Left ventricle myocardium inferior (tissue), 1 donor: ENCODE measurements at regions not wholly inside any gene's neighbourhood (a gene's known extent, or its start where the extent isn't known, plus 50 kb on each side); places are given as distances from the start of the nearest gene placed in this dataset.

Experiments used
- DNase-seq: peaks from one replicate; pipeline ENCODE4 v3.0.0-alpha.2; 2020
- H3K27ac ChIP-seq: fragments of 200-600 bp; replicated peaks from 2 replicates; pipeline ENCODE4 v1.8.0; 2021
- H3K27me3 ChIP-seq: fragments of 200-600 bp; 2 replicates; pipeline ENCODE4 v1.8.0; 2021; ENCODE audit warnings: low read depth
- H3K36me3 ChIP-seq: fragments of 200-600 bp; 2 replicates; pipeline ENCODE4 v1.8.0; 2021
- H3K4me1 ChIP-seq: fragments of 200-600 bp; 2 replicates; pipeline ENCODE4 v1.8.0; 2021
- H3K4me3 ChIP-seq: fragments of 200-600 bp; 2 replicates; pipeline ENCODE4 v1.8.0; 2021; ENCODE audit warnings: mild to moderate bottlenecking, moderate library complexity
- H3K9me3 ChIP-seq: fragments of 200-600 bp; replicated peaks from 2 replicates; pipeline ENCODE4 v1.8.0; 2021
- CTCF ChIP-seq: fragments of 200-600 bp; IDR thresholded peaks from 2 replicates; pipeline ENCODE4 v1.8.0; 2021; ENCODE audit warnings: antibody characterized with exemption, mild to moderate bottlenecking, borderline replicate concordance
- intact Hi-C: fragments of 100-400 bp; cut with micrococcal nuclease; formaldehyde crosslinking; loops from one replicate; pipeline ENCODE4 v1.11.0; 2022
- donor health status: DM: no; HTN: yes; CAD: no; lungs with severe emphysema.

GRCh38 chr11:45597097-45597496 lies 68.3 kb downstream of the CHST1 start:
- H3K27ac ChIP-seq = no peak overlapping the region
- intact Hi-C loops = no loop called here
- H3K27me3 ChIP-seq = peaks cover 60% of the 10 kb centered on the region
- no peaks in the 10 kb centered on the region for H3K36me3 ChIP-seq
- peaks cover 8% of the 10 kb centered on the region for H3K9me3 ChIP-seq
- DNase-seq = no peak
- no peak for TF ChIP-seq CTCF
- no peaks in the 10 kb centered on the region for H3K4me1 ChIP-seq
- H3K4me3 ChIP-seq = no peak overlapping the region

DNA sequence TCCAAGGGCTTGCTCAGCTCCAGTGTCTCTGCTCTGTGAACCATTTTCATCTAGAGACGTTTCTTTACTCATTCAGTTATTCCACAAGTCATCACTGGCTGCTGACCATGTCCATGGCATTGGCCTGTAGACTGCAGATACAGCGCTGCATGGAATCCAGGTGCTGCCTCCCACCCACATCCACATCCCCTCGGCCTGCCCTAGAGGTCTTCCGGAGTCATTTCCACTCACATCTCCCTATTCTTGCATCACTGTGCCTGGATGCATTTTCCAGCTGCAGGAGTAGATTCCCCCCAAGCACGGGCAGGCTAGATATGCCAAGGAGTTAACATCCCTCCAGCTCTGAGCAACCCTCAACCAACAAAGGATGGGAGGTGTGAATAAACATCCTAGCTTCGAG lies 68.9 kb downstream of the CHST1 start:
- DNase-seq = no peak
- no peak overlapping the region for H3K4me3 ChIP-seq
- H3K4me1 ChIP-seq = no peaks in the 10 kb centered on the region
- no peaks in the 10 kb centered on the region for H3K36me3 ChIP-seq
- intact Hi-C loops = no loop called here
- peaks cover 60% of the 10 kb centered on the region for H3K27me3 ChIP-seq
- H3K27ac ChIP-seq = no peak overlapping the region
- H3K9me3 ChIP-seq = peaks cover 5% of the 10 kb centered on the region
- TF ChIP-seq CTCF = no peak

GRCh38 chr11:45593992-45594391 lies 71.4 kb downstream of the CHST1 start:
- no peak for DNase-seq
- TF ChIP-seq CTCF = no peak
- H3K27ac ChIP-seq = no peak overlapping the region
- H3K9me3 ChIP-seq = no peaks in the 10 kb centered on the region
- H3K4me3 ChIP-seq = no peak overlapping the region
- H3K36me3 ChIP-seq = no peaks in the 10 kb centered on the region
- no peaks in the 10 kb centered on the region for H3K4me1 ChIP-seq
- peaks cover 43% of the 10 kb centered on the region for H3K27me3 ChIP-seq
- intact Hi-C loops = no loop called here

DNA sequence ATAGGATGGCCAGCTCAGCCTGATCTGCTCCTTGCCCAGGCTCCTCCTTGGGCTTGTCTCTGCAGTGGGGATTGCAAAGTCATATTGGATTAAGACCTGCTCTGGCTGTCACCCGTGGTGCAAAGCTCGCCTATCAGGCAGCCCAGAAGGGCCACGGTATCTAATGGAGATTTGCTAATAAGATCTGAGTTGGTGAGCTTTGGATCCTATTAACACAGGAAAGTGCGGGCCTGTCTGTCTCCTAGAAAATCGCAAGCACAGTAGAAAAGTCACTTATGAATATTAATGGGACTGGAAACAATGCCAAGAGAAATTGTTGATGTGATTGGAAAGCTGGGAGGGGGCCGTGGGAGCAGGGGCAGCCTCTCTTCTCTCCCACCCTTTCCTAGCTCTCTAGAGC lies 72.8 kb downstream of the CHST1 start:
- no peaks in the 10 kb centered on the region for H3K36me3 ChIP-seq
- no peak for DNase-seq
- no peak overlapping the region for H3K4me3 ChIP-seq
- no peak overlapping the region for H3K27ac ChIP-seq
- peaks cover 41% of the 10 kb centered on the region for H3K27me3 ChIP-seq
- TF ChIP-seq CTCF = no peak
- intact Hi-C loops = no loop called here
- H3K4me1 ChIP-seq = no peaks in the 10 kb centered on the region
- no peaks in the 10 kb centered on the region for H3K9me3 ChIP-seq

GRCh38 chr11:45590743-45591142 lies 74.7 kb downstream of the CHST1 start:
- no peaks in the 10 kb centered on the region for H3K36me3 ChIP-seq
- TF ChIP-seq CTCF = no peak
- intact Hi-C loops = no loop called here
- peaks cover 33% of the 10 kb centered on the region for H3K27me3 ChIP-seq
- no peaks in the 10 kb centered on the region for H3K4me1 ChIP-seq
- H3K9me3 ChIP-seq = no peaks in the 10 kb centered on the region
- DNase-seq = no peak
- no peak overlapping the region for H3K4me3 ChIP-seq
- H3K27ac ChIP-seq = no peak overlapping the region

DNA sequence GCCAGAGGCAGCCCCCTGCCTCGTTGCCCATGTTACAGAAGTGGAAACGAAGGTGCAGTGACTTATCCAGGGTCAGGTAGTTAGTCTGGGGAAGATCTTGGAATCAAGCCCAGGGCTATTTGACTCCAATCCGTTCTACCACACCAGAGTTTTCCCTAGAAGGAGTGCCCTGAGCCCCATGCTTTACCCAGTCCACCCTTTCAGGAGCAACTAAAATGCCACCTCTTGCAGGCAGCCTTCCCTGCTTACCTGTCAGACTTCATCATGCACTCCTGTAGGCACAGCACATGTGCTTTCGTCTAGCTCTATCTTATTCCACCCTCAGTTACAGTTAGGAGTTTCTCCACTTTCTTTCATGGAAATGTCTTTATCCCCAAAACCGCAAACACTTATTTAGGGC lies 80.2 kb downstream of the CHST1 start:
- peaks cover 63% of the 10 kb centered on the region for H3K27me3 ChIP-seq
- TF ChIP-seq CTCF = no peak
- H3K36me3 ChIP-seq = no peaks in the 10 kb centered on the region
- no peak for DNase-seq
- H3K9me3 ChIP-seq = no peaks in the 10 kb centered on the region
- H3K27ac ChIP-seq = no peak overlapping the region
- intact Hi-C loops = no loop called here
- no peak overlapping the region for H3K4me3 ChIP-seq
- no peaks in the 10 kb centered on the region for H3K4me1 ChIP-seq
